ENCODE measurements at regions not wholly inside any gene's neighbourhood (a gene's known extent, or its start where the extent isn't known, plus 50 kb on each side); places are given as distances from the start of the nearest gene placed in this dataset.

- H3T11ph ChIP-seq (ENCODE audit: low read length), result no peak overlapping the region
- no peaks in the 10 kb centered on the region for H3K79me2 ChIP-seq (ENCODE audit: insufficient read depth, low read length)
- H3K27me3 Mint-ChIP-seq (ENCODE audit: low read depth), result peaks cover 9% of the 10 kb centered on the region
- H4K20me1 ChIP-seq (ENCODE audit: control insufficient read depth, insufficient read depth, insufficient read length), result no peaks in the 10 kb centered on the region
- no peak overlapping the region for H3K27ac Mint-ChIP-seq
- H3K27ac ChIP-seq (ENCODE audit: insufficient read length, low read depth, low read length), result no peak overlapping the region
- H3K4me1 Mint-ChIP-seq, result no peaks in the 10 kb centered on the region
- no peak for DNase-seq
- H2BK5ac ChIP-seq (ENCODE audit: insufficient read length, low read length), result no peak overlapping the region
- no peak for TF ChIP-seq CTCF (conservative IDR thresholded peaks at IDR 0.05)
- no peak overlapping the region for H2AK5ac ChIP-seq (ENCODE audit: insufficient read length, low read length)
- H3K79me1 ChIP-seq (ENCODE audit: insufficient read depth, low read depth, low read length, poor library complexity, severe bottlenecking), result no peaks in the 10 kb centered on the region
- H3K23me2 ChIP-seq (ENCODE audit: insufficient read length, low read depth, low read length, poor library complexity, severe bottlenecking), result no peaks in the 10 kb centered on the region
- no peak overlapping the region for H3K23ac ChIP-seq (ENCODE audit: insufficient read length, low read depth, low read length)
- no peaks in the 10 kb centered on the region for H3K4me1 ChIP-seq (ENCODE audit: insufficient read depth, low read length)
- no peak overlapping the region for H3K4me2 ChIP-seq (ENCODE audit: insufficient read depth, insufficient read length, low read length)
- H3K9ac ChIP-seq (ENCODE audit: extremely low read depth, insufficient read length, low read length), result no peak overlapping the region
- peaks cover 29 to 41% of the 10 kb centered on the region in 2 experiments for H3K9me3 Mint-ChIP-seq
- H3K9me3 ChIP-seq (ENCODE audit: control insufficient read depth, low read depth, low read length), result peaks cover 19% of the 10 kb centered on the region
- H3K36me3 Mint-ChIP-seq (ENCODE audit: insufficient read depth in 1 of 3, low read depth in 3 of 3), result peaks cover 6 to 13% (median 12%) of the 10 kb centered on the region in 3 experiments; a peak in 6 of 7 replicates
- H2BK120ac ChIP-seq (ENCODE audit: low read depth, low read length, poor library complexity, severe bottlenecking), result no peak overlapping the region
- H4K5ac ChIP-seq (ENCODE audit: insufficient read length, low read depth, low read length), result no peak overlapping the region
- no peak overlapping the region for H2BK15ac ChIP-seq (ENCODE audit: low read depth, low read length)
- no peak overlapping the region for H3K14ac ChIP-seq (ENCODE audit: insufficient read depth, low read length)
- no peak overlapping the region for H3K56ac ChIP-seq (ENCODE audit: insufficient read length, low read depth, low read length)
- H4K91ac ChIP-seq (ENCODE audit: insufficient read length, low read depth, low read length), result no peak overlapping the region
- no peak overlapping the region for H3K4ac ChIP-seq (ENCODE audit: low read depth, low read length)
- no peak overlapping the region for H2AFZ ChIP-seq (ENCODE audit: low read length)
- no peak overlapping the region for H3K18ac ChIP-seq (ENCODE audit: insufficient read length, low read depth, low read length)
- WGBS (ENCODE audit: extremely low coverage, insufficient read length, low lambda C conversion rate), result no CpG with 5 or more reads among the region's 1 CpG
- no peak overlapping the region for H4K8ac ChIP-seq (replicated peaks; ENCODE audit: insufficient read length, low read depth, low read length)
- H2BK12ac ChIP-seq (ENCODE audit: insufficient read length, low read depth, low read length), result no peak overlapping the region
- H2BK20ac ChIP-seq (ENCODE audit: low read depth, low read length, poor library complexity, severe bottlenecking), result no peak overlapping the region
- H3K4me3 Mint-ChIP-seq, result no peak overlapping the region
- no peaks in the 10 kb centered on the region for H3K27me3 ChIP-seq (ENCODE audit: insufficient read depth, low read length)
These were observed 143.9 kb upstream of the LYZL2 start for GRCh38 chr10:30773501-30773900.

All from H9 (cell line).